Psoas muscle (tissue), 7 donors: ENCODE measurements at regions not wholly inside any gene's neighbourhood (a gene's known extent, or its start where the extent isn't known, plus 50 kb on each side); places are given as distances from the start of the nearest gene placed in this dataset.

Source experiments
- ATAC-seq, 4 donors: fragments of 200-7000 bp; cut with Tn5 transposase; one replicate each; pipeline ENCODE4 v1.9.1; 2020; ENCODE audit warnings: moderate library complexity in 3 of 4, mild to moderate bottlenecking in 2 of 4
- DNase-seq, 2 donors: peaks; one replicate each; pipeline ENCODE4 v3.0.0-alpha.2; 2020
- H3K27ac ChIP-seq: fragments of 200-600 bp; one replicate; pipeline ENCODE4 v1.8.0; 2022
- H3K27me3 ChIP-seq, 3 donors: fragments of 200-600 bp in 1 of 3; one replicate each; pipeline versions ENCODE4 v1.6.1 to v1.8.0; 2013 to 2022; ENCODE audit warnings: low read length in 2 of 3, mild to moderate bottlenecking in 2 of 3, moderate library complexity in 1 of 3; ENCODE audit not compliant: insufficient read depth in 3 of 3
- H3K36me3 ChIP-seq, 2 donors: fragments of 200-600 bp in 1 of 2; one replicate each; pipeline versions ENCODE4 v1.6.1 to v1.8.0; 2013 to 2022; ENCODE audit warnings: low read depth in 1 of 2, mild to moderate bottlenecking in 1 of 2, moderate library complexity in 1 of 2; ENCODE audit not compliant: insufficient read depth in 1 of 2
- H3K4me1 ChIP-seq: fragments of 200-600 bp; one replicate; pipeline ENCODE4 v1.8.0; 2022
- H3K4me3 ChIP-seq: fragments of 200-600 bp; one replicate; pipeline ENCODE4 v1.8.0; 2022; ENCODE audit warnings: mild to moderate bottlenecking
- H3K9me3 ChIP-seq: fragments of 200-600 bp; one replicate; pipeline ENCODE4 v1.8.0; 2022
- WGBS, 3 donors: extraction: QIAGEN DNeasy Blood & Tissue Kit; methylation state at CpG; one replicate each; pipeline versions ENCODE4 v1.1.6 to v1.1.7; 2013; 5-methylcytosine and 5-hydroxymethylcytosine counted together
- intact Hi-C, 2 donors: fragments of 100-400 bp; cut with DNase I; formaldehyde crosslinking; loops; one replicate each; pipeline versions ENCODE4 v1.11.0 to v1.14.2; 2022
- TF ChIP-seq, protein P1 (sequence below): fragments of 200-600 bp; IDR thresholded peaks from one replicate; pipeline ENCODE4 v1.8.0; 2022; ENCODE audit warnings: antibody characterized with exemption
- donor health status: healthy with polysubstance abuse.
- donor health status: DM: no; HTN: no; CAD: no; lungs with moderate emphysema.
- donor health status: Bipolar disorder and iron deficiency.
- donor health status: healthy.
- donor health status: DM: yes; HTN: yes; CAD: no.
- donor health status: DM: no; HTN: no; CAD: no.
- donor health status: DM: yes; HTN: yes; CAD: no.

DNA sequence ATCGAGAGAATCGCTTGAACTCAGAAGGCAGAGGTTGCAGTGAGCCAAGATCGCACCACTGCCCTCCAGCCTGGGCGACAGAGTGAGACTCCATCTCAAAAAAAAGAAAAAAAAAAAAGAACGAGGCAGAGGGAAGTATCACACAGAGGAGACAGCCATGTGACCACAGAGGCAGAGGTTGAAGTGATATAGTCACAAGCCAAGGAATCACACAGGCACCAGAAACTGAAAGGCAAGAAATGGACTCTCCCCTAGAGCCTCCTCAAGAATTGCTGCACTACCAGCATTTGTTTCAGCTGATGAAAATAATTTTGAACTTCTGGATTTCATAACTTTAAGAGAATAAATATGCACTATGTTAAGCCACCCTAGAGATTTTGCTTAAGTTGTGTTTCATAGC, 459.6 kb downstream of the PTPRC start:
- Histone ChIP-seq H3K27me3 (no peaks in the 10 kb centered on the region), H3K27ac (no peak overlapping the region), H3K4me1 (no peaks in the 10 kb centered on the region), H3K36me3 (no peaks in the 10 kb centered on the region), H3K9me3 (no peaks in the 10 kb centered on the region), H3K4me3 (no peak overlapping the region)
- DNase-seq (no peak), ATAC-seq (no peak)
- WGBS, 3 donors: 85 to 95% (median 93%) methylated on average over 5 of the region's 5 CpGs
- TF ChIP-seq, protein P1, sequence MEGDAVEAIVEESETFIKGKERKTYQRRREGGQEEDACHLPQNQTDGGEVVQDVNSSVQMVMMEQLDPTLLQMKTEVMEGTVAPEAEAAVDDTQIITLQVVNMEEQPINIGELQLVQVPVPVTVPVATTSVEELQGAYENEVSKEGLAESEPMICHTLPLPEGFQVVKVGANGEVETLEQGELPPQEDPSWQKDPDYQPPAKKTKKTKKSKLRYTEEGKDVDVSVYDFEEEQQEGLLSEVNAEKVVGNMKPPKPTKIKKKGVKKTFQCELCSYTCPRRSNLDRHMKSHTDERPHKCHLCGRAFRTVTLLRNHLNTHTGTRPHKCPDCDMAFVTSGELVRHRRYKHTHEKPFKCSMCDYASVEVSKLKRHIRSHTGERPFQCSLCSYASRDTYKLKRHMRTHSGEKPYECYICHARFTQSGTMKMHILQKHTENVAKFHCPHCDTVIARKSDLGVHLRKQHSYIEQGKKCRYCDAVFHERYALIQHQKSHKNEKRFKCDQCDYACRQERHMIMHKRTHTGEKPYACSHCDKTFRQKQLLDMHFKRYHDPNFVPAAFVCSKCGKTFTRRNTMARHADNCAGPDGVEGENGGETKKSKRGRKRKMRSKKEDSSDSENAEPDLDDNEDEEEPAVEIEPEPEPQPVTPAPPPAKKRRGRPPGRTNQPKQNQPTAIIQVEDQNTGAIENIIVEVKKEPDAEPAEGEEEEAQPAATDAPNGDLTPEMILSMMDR: no peak
- intact Hi-C loops: no loop called here

DNA sequence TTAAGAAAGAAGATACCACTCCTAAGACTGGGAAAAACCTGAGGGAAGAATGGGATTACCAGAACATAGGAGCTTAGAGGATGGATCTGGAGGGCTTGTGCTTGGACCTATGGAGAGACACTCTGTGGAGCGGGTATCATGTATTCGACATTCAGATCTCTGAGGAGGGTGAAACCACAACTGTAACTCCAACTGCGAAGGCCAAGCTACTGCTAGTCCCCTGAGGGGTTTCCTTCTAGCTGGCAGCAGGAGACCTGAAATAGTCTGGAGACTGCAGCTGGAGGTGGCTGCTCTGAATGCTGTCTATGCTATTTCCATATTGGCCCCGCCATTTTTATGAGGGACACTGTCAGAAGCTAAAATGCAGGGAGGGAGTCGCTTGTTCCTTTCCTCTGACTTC, 462.3 kb downstream of the PTPRC start:
- DNase-seq: no peak
- TF ChIP-seq, protein P1: no peak
- Histone ChIP-seq H3K9me3 (no peaks in the 10 kb centered on the region), H3K36me3 (no peaks in the 10 kb centered on the region), H3K4me3 (no peak overlapping the region), H3K27ac (no peak overlapping the region), H3K27me3 (no peaks in the 10 kb centered on the region), H3K4me1 (no peaks in the 10 kb centered on the region)
- WGBS, 3 donors: 82 to 96% (median 89%) methylated on average over 5 of the region's 5 CpGs
- ATAC-seq: no peak
- intact Hi-C loops: no loop called here

DNA sequence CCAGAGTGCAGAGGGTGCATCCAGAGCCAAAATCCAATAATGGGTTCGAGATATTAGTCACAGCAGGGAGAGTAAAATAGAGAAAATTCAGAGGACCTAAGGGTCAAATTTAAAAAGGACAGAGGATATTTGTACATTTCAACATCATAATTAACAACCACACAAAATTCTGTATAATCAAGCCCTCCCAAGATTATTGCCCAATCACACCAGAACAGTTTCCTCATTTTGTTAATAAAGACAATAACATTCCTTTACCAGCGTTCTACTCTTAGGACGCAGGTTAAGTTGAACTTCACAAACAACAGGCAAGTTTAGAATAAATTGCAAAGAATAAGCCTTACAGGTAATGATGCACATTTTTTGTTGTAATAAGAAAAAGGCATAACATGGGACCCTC, 462.8 kb downstream of the PTPRC start:
- Histone ChIP-seq H3K4me3 (no peak overlapping the region), H3K27ac (no peak overlapping the region), H3K27me3 (no peaks in the 10 kb centered on the region), H3K36me3 (no peaks in the 10 kb centered on the region), H3K4me1 (no peaks in the 10 kb centered on the region), H3K9me3 (no peaks in the 10 kb centered on the region)
- intact Hi-C loops: no loop called here
- TF ChIP-seq, protein P1: no peak
- ATAC-seq (no peak), DNase-seq (no peak)
- 82 to 89% (median 85%) methylated on average over 3 of the region's 3 CpGs for WGBS, 3 donors

DNA sequence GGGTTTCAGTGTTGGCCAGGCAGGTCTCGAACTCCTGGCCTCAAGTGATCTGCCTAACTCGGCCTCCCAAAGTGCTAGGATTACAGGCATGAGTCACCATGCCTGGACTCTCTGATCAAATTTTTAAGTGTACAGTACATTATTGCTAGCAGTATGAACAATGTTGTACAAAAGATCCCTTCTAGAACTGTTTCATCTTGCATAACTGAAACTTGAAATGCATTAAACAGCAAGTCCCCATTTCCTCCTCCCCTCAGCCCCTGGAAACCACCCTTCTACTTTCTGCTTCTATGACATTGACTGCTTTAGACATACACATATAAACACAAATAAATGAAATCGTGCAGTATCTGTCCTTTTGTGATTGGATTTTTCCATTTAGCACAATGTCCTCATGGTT, 463.4 kb downstream of the PTPRC start:
- 80 to 89% (median 83%) methylated on average over 3 of the region's 3 CpGs for WGBS, 3 donors
- ATAC-seq (no peak), DNase-seq (no peak)
- Histone ChIP-seq H3K4me1 (no peaks in the 10 kb centered on the region), H3K36me3 (no peaks in the 10 kb centered on the region), H3K27ac (no peak overlapping the region), H3K9me3 (no peaks in the 10 kb centered on the region), H3K27me3 (no peaks in the 10 kb centered on the region), H3K4me3 (no peak overlapping the region)
- intact Hi-C loops: no loop called here
- TF ChIP-seq, protein P1: no peak

DNA sequence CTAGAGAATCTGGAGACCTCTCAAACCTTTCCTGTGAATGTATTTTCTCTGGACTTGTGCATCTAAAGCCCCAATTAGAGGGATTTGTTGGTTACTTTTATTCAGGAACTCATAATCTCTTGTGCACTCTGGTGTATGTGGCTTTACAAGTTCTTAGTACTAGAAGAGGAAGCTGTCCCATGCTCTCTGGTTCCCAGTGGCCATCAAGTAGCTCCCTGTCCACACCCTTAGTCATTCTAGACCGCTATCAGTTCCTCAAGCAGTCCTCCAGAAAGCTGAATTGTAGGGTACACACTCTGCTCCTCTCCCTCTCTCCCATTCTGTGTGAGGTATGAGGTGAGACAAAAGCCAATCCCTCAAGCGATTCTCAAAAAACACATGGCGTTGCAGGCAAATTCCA, 470.3 kb downstream of the PTPRC start:
- TF ChIP-seq, protein P1: no peak
- Histone ChIP-seq H3K36me3 (no peaks in the 10 kb centered on the region), H3K4me1 (no peaks in the 10 kb centered on the region), H3K4me3 (no peak overlapping the region), H3K27me3 (no peaks in the 10 kb centered on the region), H3K27ac (no peak overlapping the region), H3K9me3 (peaks cover 8% of the 10 kb centered on the region)
- 90 to 94% (median 94%) methylated on average over 3 of the region's 3 CpGs for WGBS, 3 donors
- DNase-seq: no peak
- intact Hi-C loops: no loop called here
- ATAC-seq: no peak
